ENCODE measurements at regions not wholly inside any gene's neighbourhood (a gene's known extent, or its start where the extent isn't known, plus 50 kb on each side); places are given as distances from the start of the nearest gene placed in this dataset.

- no peak for DNase-seq
These were observed 61.4 kb upstream of the KLF13 start for GRCh38 chr15:31265090-31265870.

GRCh38 chr15:31265871-31266711 lies 60.5 kb upstream of the KLF13 start:
- DNase-seq: peak; percentile 29

- no peak for DNase-seq
These were observed 59.9 kb upstream of the KLF13 start for GRCh38 chr15:31266712-31267111.

GRCh38 chr15:31267161-31268107 lies 59.2 kb upstream of the KLF13 start:
- DNase-seq: no peak

GRCh38 chr15:31268108-31268501 lies 58.5 kb upstream of the KLF13 start:
- no peak for DNase-seq

- no peak for DNase-seq
These were observed 57.5 kb upstream of the KLF13 start for GRCh38 chr15:31268911-31269784.

GRCh38 chr15:31269816-31270575 lies 56.6 kb upstream of the KLF13 start:
- DNase-seq: no peak

- DNase-seq: no peak
These were observed 55.9 kb upstream of the KLF13 start for GRCh38 chr15:31270767-31271166.

GRCh38 chr15:31271224-31271635 lies 55.4 kb upstream of the KLF13 start:
- no peak for DNase-seq

- no peak for DNase-seq
These were observed 54.7 kb upstream of the KLF13 start for GRCh38 chr15:31271711-31272557.

- no peak for DNase-seq
These were observed 53.9 kb upstream of the KLF13 start for GRCh38 chr15:31272558-31273257.

GRCh38 chr15:31273258-31273941 lies 53.2 kb upstream of the KLF13 start:
- DNase-seq: no peak

- DNase-seq: no peak
These were observed 51.9 kb upstream of the KLF13 start for GRCh38 chr15:31274496-31275330.

GRCh38 chr15:31275331-31276262 lies 51.0 kb upstream of the KLF13 start:
- DNase-seq: no peak

- DNase-seq: no peak
These were observed 49.9 kb upstream of the KLF13 start for GRCh38 chr15:31276596-31277298.
